22Rv1 (cell line): ENCODE measurements at regions not wholly inside any gene's neighbourhood (a gene's known extent, or its start where the extent isn't known, plus 50 kb on each side); places are given as distances from the start of the nearest gene placed in this dataset.

Experiments used
- H3K27ac ChIP-seq: fragments of 450-650 bp; 2 replicates; pipeline ENCODE4 v1.5.1; 2017
- CTCF ChIP-seq: fragments of 450-650 bp; IDR thresholded peaks from 2 replicates; pipeline ENCODE4 v1.5.1; 2017; ENCODE audit warnings: mild to moderate bottlenecking
- ZFX ChIP-seq: fragments of 450-650 bp; IDR thresholded peaks from 2 replicates; pipeline ENCODE4 v1.6.1; 2017; ENCODE audit warnings: antibody characterized with exemption, borderline replicate concordance

- no peak for TF ChIP-seq CTCF
- no peak for TF ChIP-seq ZFX
- H3K27ac ChIP-seq, result no peak overlapping the region
Measured at GRCh38 chr2:144235050-144235449, 284.9 kb downstream of the ZEB2 start.

GRCh38 chr2:144234542-144234871 lies 285.4 kb downstream of the ZEB2 start:
- no peak for TF ChIP-seq CTCF
- no peak for TF ChIP-seq ZFX
- no peak overlapping the region for H3K27ac ChIP-seq

DNA sequence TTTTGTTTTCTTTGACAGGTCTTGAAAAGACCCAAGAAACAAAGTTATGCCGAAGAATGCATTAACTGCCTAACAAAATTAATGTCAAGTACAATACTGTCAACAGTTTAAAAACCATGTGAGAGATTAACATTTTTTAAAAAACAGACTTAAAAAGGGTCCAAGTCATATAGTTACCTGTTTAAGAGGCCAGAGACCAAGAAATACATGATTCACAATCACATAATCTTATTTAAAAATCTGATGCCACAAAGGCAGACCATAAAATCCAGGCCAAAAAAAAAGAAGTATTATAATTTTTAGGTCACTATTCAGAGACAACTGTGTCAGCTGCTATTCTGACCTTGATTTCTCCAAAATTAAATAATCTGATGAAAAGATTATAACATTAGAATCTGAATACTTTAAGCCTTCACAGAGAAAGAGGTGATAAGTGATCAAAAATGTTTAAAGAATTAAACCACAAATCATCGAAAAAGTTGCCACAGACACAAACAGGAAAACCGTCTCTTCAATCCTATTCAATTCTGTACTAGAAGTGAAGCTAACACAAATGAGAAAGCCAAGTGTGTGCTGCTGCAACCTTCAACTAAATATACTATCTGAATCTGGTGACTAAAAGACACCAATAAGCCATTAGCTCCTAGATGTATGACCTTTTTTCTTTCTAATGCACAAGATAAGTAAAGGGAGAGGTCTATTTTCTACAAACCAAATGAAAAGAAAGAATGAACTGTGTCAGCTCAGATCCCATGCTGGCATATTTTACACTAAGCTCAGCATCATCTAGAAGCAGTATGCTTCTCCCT lies 286.0 kb downstream of the ZEB2 start:
- no peak overlapping the region for H3K27ac ChIP-seq

GRCh38 chr2:144233317-144233716 lies 286.6 kb downstream of the ZEB2 start:
- TF ChIP-seq ZFX, result no peak
- TF ChIP-seq CTCF, result no peak
- no peak overlapping the region for H3K27ac ChIP-seq

More for the DNA sequence above, 286.0 kb downstream of the ZEB2 start:
- TF ChIP-seq CTCF (no peak), ZFX (no peak)

DNA sequence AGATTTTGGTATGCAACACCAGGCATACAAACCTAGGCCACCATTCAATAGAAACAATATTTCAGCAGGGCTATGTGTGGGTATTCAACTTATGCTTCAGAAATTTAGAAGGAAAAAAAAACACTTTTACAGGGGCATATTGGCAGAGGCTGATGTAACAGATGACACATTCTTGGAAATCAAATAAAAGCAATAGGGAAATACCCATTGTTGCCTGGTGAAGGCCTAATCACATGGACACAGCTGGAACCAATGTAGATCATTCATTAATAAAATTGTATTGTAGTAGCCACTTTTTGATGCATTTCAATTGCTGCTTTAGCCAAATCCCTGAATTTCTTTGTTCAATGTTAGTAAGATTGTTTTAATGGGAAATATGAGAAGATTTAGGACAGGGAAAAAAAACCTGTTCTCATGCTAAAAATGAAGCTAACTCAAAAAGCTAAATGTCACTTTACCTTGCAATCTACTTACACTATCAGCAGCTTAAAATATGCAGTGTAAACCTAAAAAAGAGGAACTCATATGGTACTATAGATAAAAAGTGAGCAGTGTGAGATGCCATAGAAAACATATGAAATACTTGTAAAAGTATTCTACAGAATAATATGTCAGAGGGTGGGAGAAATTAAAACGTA lies 289.4 kb downstream of the ZEB2 start:
- TF ChIP-seq ZFX (no peak), CTCF (no peak)
- no peak overlapping the region for H3K27ac ChIP-seq

GRCh38 chr2:144230033-144230432 lies 289.9 kb downstream of the ZEB2 start:
- TF ChIP-seq CTCF (no peak), ZFX (no peak)
- no peak overlapping the region for H3K27ac ChIP-seq

DNA sequence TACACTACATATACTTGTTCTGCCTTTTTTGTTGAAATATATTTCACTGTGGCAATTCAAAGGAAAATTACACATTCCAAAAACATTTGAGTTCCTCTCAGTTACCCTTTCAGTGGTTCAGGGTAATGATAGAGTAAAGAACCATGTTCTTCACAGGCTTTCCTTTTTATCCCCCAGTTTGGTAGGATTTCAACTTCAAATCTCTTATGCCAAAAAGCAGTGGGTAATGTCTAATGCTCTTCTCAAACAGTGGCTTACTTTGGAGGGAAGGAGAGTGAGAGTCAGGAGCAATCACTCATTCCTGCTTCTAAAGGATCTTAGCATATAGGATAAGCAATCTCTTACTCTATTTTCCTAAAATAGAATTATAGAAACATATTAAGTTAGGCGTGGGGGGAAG lies 290.6 kb downstream of the ZEB2 start:
- no peak for TF ChIP-seq ZFX
- no peak for TF ChIP-seq CTCF
- H3K27ac ChIP-seq, result no peak overlapping the region
